ENCODE measurements at regions not wholly inside any gene's neighbourhood (a gene's known extent, or its start where the extent isn't known, plus 50 kb on each side); places are given as distances from the start of the nearest gene placed in this dataset.

DNA sequence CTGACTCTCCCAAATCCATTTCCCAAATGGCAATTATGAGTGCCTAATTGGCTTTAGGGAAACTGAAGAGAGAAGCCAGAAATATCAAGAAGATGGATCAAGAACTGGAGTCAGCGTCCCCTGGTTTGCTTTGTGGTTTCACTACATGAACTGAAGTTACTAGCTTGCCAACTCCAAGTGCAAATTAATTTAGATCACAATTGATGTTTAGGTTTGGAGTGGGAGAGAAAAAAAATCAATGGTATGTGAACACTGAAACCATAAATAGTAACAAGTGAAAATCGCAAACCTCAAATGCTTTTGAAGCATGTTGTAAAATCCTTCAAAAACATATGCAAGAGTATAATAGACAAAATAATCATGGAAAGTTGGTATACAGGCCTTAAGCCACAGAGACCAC is 1528.6 kb upstream of the SLC10A2 start (continued):
- TF ChIP-seq, protein P1, sequence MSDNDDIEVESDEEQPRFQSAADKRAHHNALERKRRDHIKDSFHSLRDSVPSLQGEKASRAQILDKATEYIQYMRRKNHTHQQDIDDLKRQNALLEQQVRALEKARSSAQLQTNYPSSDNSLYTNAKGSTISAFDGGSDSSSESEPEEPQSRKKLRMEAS (IDR thresholded peaks at IDR 0.05) = no peak
